Activated T-cell treated with anti-CD3 and anti-CD28 coated beads for 48 hours (primary cell): ENCODE measurements at regions not wholly inside any gene's neighbourhood (a gene's known extent, or its start where the extent isn't known, plus 50 kb on each side); places are given as distances from the start of the nearest gene placed in this dataset.
"Not testable (repeated sequence)": the region's sequence is repeated elsewhere in the genome, so short reads cannot be mapped to it uniquely, and the experiment has no call there.

Experiments used
- DNase-seq: peaks from one replicate; pipeline ENCODE4 v3.0.0-alpha.2; 2020; ENCODE audit warnings: low read depth

- no peak for DNase-seq
Observed at GRCh38 chr14:101289911-101290310, 271.4 kb upstream of the DIO3 start.

GRCh38 chr14:101290611-101291010, 270.7 kb upstream of the DIO3 start:
- no peak for DNase-seq

- DNase-seq: no peak
Observed at GRCh38 chr14:101291390-101291789, 269.9 kb upstream of the DIO3 start.

GRCh38 chr14:101292448-101292847, 268.8 kb upstream of the DIO3 start:
- no peak for DNase-seq

- no peak for DNase-seq
Observed at GRCh38 chr14:101293605-101294004, 267.7 kb upstream of the DIO3 start.

- no peak for DNase-seq
Observed at GRCh38 chr14:101294136-101294535, 267.2 kb upstream of the DIO3 start.

GRCh38 chr14:101299781-101300180, 261.5 kb upstream of the DIO3 start:
- not testable (repeated sequence) for DNase-seq

- DNase-seq: no peak
Observed at GRCh38 chr14:101301011-101301410, 260.3 kb upstream of the DIO3 start.

GRCh38 chr14:101307162-101307561, 254.1 kb upstream of the DIO3 start:
- not testable (repeated sequence) for DNase-seq

GRCh38 chr14:101311186-101311585, 250.1 kb upstream of the DIO3 start:
- not testable (repeated sequence) for DNase-seq

- DNase-seq: no peak
Observed at GRCh38 chr14:101313268-101313667, 248.0 kb upstream of the DIO3 start.

- DNase-seq: no peak
Observed at GRCh38 chr14:101315802-101316296, 245.4 kb upstream of the DIO3 start.

- no peak for DNase-seq
Observed at GRCh38 chr14:101318271-101318670, 243.0 kb upstream of the DIO3 start.

- no peak for DNase-seq
Observed at GRCh38 chr14:101320396-101320795, 240.9 kb upstream of the DIO3 start.

GRCh38 chr14:101322223-101322622, 239.1 kb upstream of the DIO3 start:
- DNase-seq: no peak

GRCh38 chr14:101323111-101323510, 238.2 kb upstream of the DIO3 start:
- DNase-seq: no peak

GRCh38 chr14:101323614-101324235, 237.6 kb upstream of the DIO3 start:
- DNase-seq: not testable (repeated sequence)

GRCh38 chr14:101325319-101325718, 236.0 kb upstream of the DIO3 start:
- no peak for DNase-seq

GRCh38 chr14:101328412-101329028, 232.8 kb upstream of the DIO3 start:
- DNase-seq: no peak

- DNase-seq: no peak
Observed at GRCh38 chr14:101330416-101331140, 230.7 kb upstream of the DIO3 start.

- no peak for DNase-seq
Observed at GRCh38 chr14:101331141-101331525, 230.2 kb upstream of the DIO3 start.

GRCh38 chr14:101331661-101332169, 229.6 kb upstream of the DIO3 start:
- DNase-seq: no peak

- DNase-seq: no peak
Observed at GRCh38 chr14:101332281-101332680, 229.0 kb upstream of the DIO3 start.
